Gastrocnemius medialis (tissue), 4 donors: ENCODE measurements at regions not wholly inside any gene's neighbourhood (a gene's known extent, or its start where the extent isn't known, plus 50 kb on each side); places are given as distances from the start of the nearest gene placed in this dataset.

ENCODE experiments used
- CTCF ChIP-seq, 5 experiments: fragments of 450-650 bp in 3 of 5; fragments of 200-600 bp in 2 of 5; sonication (generic) in 2 of 5; IDR thresholded peaks in 4 of 5; conservative IDR thresholded peaks in 1 of 5; 1 replicate in 4 of 5; 2 replicates in 1 of 5; pipeline ENCODE4 v1.5.1; 2016 to 2019; ENCODE audit warnings: antibody characterized with exemption in 5 of 5, mild to moderate bottlenecking in 3 of 5, moderate library complexity in 3 of 5
- POLR2A ChIP-seq, 2 donors: fragments of 450-650 bp; IDR thresholded peaks; one replicate each; pipeline ENCODE4 v1.6.1; 2017; ENCODE audit warnings: antibody characterized with exemption in 2 of 2, mild to moderate bottlenecking in 2 of 2, moderate library complexity in 2 of 2

GRCh38 chr5:175766963-175767362, 104.4 kb upstream of the CPLX2 start:
- TF ChIP-seq CTCF (IDR thresholded peaks at IDR 0.05 in 4 of 5, conservative IDR thresholded peaks at IDR 0.05 in 1 of 5) (no peak), POLR2A (IDR thresholded peaks at IDR 0.05) (no peak)
